ENCODE measurements at regions not wholly inside any gene's neighbourhood (a gene's known extent, or its start where the extent isn't known, plus 50 kb on each side); places are given as distances from the start of the nearest gene placed in this dataset.

DNA sequence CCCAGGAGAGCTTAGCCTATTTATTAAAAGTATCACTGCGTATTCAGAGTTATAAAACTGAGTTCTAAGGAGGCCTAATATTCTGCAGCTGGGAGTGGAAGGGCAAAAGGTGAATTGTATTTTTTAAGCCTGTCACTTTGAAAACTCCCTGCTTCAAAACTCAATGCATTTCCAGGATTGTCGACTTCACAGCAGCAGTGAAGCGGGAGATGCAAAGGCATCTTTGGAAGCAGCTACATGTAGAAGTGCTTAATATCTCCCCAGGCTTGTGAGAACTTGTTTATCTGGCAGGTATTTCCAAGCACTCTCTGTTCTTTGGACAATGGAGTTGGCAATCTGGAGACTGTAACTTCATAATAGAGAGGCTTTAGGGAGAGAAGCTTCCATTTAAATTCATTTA is 717.5 kb upstream of the SLIT2 start:
- no peak overlapping the region for H3K9ac ChIP-seq (replicated peaks; ENCODE audit: extremely low read depth, insufficient read depth, low read length)
- BruUV-seq (replicated peaks): no TSS peak
- intact Hi-C loops (cut with micrococcal nuclease): no loop called here
- no peak for FAIRE-seq
- no peak overlapping the region for H3K27ac ChIP-seq (ENCODE audit: insufficient read depth, low read depth, low read length)
- no peaks in the 10 kb centered on the region for H4K20me1 ChIP-seq (replicated peaks; ENCODE audit: control insufficient read depth, extremely low read depth, insufficient read depth, low read length)
- H3K36me3 ChIP-seq (ENCODE audit: control insufficient read depth in 2 of 2, extremely low read depth in 1 of 2, insufficient read depth in 2 of 2, low read length in 2 of 2): no peaks in the 10 kb centered on the region
- no peaks in the 10 kb centered on the region for H3K9me1 ChIP-seq (replicated peaks; ENCODE audit: control insufficient read depth, extremely low read depth, insufficient read depth, low read length)
- no peak overlapping the region for H2AFZ ChIP-seq (ENCODE audit: low read depth, low read length)
- H3K9me3 ChIP-seq (replicated peaks; ENCODE audit: control insufficient read depth, insufficient read depth, low read length): no peaks in the 10 kb centered on the region
- dilution Hi-C loops (cut with MboI; ENCODE audit: extremely low pct_ligation_motif_present, low sequenced_read_pairs): no loop called here
- no peaks in the 10 kb centered on the region for H3K27me3 ChIP-seq (ENCODE audit: control insufficient read depth in 2 of 2, insufficient read depth in 2 of 2, low read length in 2 of 2)
- no peak for DNase-seq (ENCODE audit: low read depth, low spot score)
- no peaks in the 10 kb centered on the region for H3K79me2 ChIP-seq (ENCODE audit: control insufficient read depth, insufficient read depth, low read length)
- ChIA-PET CTCF (interaction anchor here (0.6 to 2.4 kb wide), 5 partner anchors 9 to 714 kb away, joined by 3 to 5 read pairs (median 4); no protein-coding TSS in a partner anchor), POLR2A (no interaction called here)
- no peak overlapping the region for H3K4me3 ChIP-seq (replicated peaks in 1 of 3; ENCODE audit: insufficient read depth in 1 of 3, low read depth in 1 of 3, low read length in 3 of 3)
- no peak overlapping the region for H3K4me2 ChIP-seq (ENCODE audit: insufficient read depth, low read length)
- TF ChIP-seq GATA2 (IDR thresholded peaks at IDR 0.05; ENCODE audit: insufficient read depth, insufficient read length, low read depth, low read length) (no peak), POLR2A (IDR thresholded peaks at IDR 0.05; ENCODE audit: low read depth, low read length) (no peak), JUN (IDR thresholded peaks at IDR 0.05; ENCODE audit: borderline replicate concordance, insufficient read depth, insufficient read length, low read depth) (no peak), FOS (IDR thresholded peaks at IDR 0.05; ENCODE audit: borderline replicate concordance, insufficient read depth, low read length) (no peak), EZH2 (IDR thresholded peaks at IDR 0.05; ENCODE audit: borderline replicate concordance, low read depth, low read length, severe bottlenecking) (no peak), MYC (IDR thresholded peaks at IDR 0.05; ENCODE audit: low read depth, low read length) (no peak), POLR2AphosphoS5 (IDR thresholded peaks at IDR 0.05; ENCODE audit: insufficient read depth, low read depth, low read length) (no peak)
- TF ChIP-seq, protein P1, sequence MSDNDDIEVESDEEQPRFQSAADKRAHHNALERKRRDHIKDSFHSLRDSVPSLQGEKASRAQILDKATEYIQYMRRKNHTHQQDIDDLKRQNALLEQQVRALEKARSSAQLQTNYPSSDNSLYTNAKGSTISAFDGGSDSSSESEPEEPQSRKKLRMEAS (IDR thresholded peaks at IDR 0.05; ENCODE audit: insufficient read depth, insufficient read length): no peak
- TF ChIP-seq, protein P2, sequence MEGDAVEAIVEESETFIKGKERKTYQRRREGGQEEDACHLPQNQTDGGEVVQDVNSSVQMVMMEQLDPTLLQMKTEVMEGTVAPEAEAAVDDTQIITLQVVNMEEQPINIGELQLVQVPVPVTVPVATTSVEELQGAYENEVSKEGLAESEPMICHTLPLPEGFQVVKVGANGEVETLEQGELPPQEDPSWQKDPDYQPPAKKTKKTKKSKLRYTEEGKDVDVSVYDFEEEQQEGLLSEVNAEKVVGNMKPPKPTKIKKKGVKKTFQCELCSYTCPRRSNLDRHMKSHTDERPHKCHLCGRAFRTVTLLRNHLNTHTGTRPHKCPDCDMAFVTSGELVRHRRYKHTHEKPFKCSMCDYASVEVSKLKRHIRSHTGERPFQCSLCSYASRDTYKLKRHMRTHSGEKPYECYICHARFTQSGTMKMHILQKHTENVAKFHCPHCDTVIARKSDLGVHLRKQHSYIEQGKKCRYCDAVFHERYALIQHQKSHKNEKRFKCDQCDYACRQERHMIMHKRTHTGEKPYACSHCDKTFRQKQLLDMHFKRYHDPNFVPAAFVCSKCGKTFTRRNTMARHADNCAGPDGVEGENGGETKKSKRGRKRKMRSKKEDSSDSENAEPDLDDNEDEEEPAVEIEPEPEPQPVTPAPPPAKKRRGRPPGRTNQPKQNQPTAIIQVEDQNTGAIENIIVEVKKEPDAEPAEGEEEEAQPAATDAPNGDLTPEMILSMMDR (IDR thresholded peaks at IDR 0.05; ENCODE audit: extremely low read depth in 1 of 2, insufficient read depth in 1 of 2, low read depth in 1 of 2, low read length in 2 of 2): no peak
- H3K4me1 ChIP-seq (ENCODE audit: control insufficient read depth, extremely low read depth, insufficient read depth, low read length): no peaks in the 10 kb centered on the region

Data from endothelial cell of umbilical vein (primary cell).